Stimulated activated CD8-positive, alpha-beta memory T cell treated with anti-CD3 and anti-CD28 coated beads, Interleukin-2, amount 100 ng/mL, for 48 hours (primary cell): ENCODE measurements at regions not wholly inside any gene's neighbourhood (a gene's known extent, or its start where the extent isn't known, plus 50 kb on each side); places are given as distances from the start of the nearest gene placed in this dataset.
"Not testable (repeated sequence)": the region's sequence is repeated elsewhere in the genome, so short reads cannot be mapped to it uniquely, and the experiment has no call there.

Experiments used
- DNase-seq, 2 donors: peaks; one replicate each; pipeline ENCODE4 v3.0.0-alpha.2; 2020; ENCODE audit warnings: low read depth in 2 of 2

DNA sequence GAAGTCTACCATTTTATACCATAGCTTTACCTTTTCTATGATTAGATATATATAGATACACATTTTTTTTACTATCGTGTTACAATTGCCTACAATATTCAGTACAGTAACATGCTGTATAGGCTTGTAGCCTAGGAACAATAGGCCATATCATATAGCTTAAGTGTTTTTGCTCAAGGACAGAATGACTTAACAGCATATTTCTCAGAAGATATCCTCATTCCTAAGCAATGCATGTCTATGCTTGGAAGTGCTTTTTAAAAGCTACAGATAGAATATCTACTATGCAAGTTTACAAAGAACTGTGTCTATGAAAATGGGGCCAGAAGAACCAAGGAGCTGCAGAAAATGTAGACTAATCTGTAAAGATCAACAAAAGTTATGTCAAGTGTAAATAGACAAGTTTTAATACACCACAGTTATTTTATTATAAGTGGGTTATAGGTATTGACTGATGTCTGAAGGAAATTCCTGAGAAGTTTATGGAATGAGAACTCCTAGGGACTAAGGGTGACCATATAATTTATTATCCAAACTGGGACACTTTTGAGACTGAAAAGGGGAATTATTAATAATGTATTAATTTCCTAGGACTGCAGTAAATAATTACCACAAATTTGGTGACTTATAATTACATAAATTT is 138.7 kb upstream of the TGFBR2 start:
- DNase-seq, result no peak

DNA sequence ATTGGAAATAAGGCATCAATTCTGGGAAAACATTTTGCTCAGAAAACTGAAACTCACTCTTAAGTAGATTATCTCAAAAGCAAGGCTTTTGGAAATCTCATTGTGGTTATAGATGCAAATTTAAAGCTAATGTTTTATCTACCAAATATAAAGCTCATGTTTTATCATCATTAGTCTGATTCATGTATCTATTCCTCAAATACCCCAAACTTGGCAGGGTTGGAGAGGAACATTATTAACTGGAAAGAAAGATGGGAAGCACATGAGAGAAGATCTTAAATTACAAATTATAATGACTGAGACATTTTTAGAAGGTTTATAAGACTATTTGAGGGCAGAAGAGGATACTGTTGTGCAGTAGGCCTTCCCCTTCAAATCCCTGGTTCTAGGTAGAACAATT is 137.3 kb upstream of the TGFBR2 start:
- DNase-seq, result no peak

GRCh38 chr3:30470496-30470895 is 135.9 kb upstream of the TGFBR2 start:
- DNase-seq, result no peak

DNA sequence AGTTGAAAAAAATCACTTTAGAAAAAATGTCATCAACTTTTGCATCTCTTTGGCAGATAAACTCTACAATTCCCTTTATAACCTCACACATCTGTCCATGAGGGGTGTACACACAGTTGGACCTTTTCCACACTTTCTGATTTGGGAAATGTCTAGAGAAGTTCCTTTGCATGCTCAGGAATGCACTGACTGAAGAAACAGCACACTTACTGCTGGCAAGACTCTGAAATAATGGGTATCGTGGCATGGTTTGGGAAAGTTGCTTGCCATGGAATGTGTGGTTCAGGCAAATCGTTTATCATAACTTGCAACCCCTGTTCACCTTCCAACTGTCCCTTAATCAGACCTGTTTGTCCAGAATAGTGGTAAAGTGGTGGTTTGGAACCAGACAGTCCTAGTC is 135.3 kb upstream of the TGFBR2 start:
- DNase-seq, result no peak

GRCh38 chr3:30471796-30472489 is 134.5 kb upstream of the TGFBR2 start:
- no peak for DNase-seq

DNA sequence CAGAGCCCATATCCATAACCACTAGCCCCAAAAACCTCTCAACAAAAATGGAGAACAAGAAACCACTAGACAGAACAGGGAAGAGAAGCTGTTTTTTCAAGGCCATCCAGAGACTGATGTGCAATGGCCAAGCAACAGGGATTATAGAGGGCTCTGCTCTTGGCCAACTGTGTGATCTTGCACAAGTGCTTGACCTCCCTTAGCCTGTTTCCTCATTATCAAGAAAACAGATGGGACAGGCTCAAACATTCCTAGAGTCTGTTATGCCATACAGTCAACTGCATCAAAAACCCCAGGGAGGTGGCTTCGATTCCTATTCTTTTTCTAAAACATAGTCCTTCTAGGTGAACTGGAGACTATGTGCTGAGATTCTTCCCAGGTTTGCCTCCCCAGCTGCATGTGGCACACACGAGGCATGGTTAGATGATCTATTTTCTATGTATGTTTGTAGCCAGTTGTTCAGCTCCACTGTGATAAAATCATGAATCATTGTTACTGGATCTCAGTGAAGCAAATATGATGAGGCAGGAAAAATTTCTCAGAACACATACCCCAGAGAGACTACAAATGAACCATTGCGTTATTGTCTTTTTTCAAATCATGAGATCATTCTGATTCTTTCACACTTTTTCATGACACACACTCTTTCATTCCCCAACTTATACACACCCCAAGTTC is 132.9 kb upstream of the TGFBR2 start:
- DNase-seq, result no peak

DNA sequence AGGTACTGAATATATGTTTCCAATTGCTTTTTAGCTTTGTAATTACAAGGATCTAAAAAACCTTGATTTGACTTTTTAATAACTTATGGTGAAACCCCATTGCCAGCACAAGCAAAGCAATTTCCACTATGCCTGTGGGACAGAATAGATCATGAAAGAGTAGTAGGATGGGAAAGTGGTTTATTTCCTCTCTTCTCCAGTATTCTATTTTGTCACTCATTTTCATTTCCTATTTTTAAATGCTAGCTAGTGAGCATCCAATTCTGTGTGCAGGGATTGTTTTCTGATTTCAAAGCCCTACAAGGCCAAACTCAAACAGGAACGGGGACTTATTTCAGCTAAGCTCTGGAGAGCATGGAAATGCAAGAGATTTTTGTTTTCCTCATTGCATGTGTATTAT is 132.0 kb upstream of the TGFBR2 start:
- DNase-seq, result no peak

- DNase-seq, result no peak
Measured at GRCh38 chr3:30475038-30475808, 131.2 kb upstream of the TGFBR2 start.

DNA sequence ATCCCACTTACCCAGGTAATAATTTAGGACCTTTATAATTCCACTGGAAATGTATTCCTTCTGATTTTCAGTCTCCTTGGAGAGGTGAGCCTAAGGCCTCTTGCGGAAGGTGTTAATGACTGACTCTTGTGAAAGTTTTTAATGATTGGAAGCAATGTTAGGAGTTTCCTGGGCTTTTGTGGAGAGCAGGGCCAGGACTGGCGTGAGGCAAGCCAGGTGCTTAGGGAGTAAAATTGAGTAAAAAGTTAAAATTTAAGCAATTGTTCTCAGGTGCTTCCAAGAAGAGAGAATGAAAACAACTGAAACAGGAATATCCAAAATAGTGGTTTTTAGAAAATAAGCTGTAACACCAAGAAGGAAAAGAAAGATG is 130.6 kb upstream of the TGFBR2 start:
- DNase-seq, result no peak

DNA sequence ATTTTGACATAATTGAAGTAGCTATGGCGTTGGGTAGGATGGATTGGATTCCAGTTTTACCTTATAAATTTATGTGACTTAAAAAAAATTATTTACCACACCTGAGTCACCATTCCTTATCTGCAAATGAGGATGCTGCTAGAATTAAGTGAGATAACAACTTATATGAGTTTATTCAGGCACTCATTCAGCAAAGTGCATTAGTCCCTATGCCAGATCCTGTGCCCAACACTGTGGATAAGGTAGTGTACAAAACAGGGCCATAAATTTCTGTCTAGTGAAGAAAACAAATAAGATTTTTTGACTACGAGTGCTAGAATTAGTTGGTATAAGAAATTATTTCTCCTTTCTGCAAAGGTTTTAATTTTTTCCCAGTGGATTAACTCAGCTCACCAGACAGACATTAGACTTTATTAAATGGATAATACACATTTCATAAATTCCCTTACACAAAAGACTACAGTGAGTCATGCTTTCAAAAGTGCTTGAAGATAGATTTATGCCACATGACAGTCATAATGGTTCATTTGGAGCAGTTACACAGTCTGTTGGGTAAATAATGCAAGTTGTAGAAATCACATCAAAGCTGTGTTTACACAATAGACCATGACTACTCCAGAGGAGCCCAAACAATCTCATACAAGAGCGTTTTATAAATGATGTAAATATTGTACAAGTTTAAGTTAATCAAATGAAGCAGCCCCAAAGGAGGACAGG is 129.9 kb upstream of the TGFBR2 start:
- DNase-seq, result no peak

- no peak for DNase-seq
Measured at GRCh38 chr3:30477149-30477921, 129.1 kb upstream of the TGFBR2 start.

GRCh38 chr3:30479737-30480136 is 126.7 kb upstream of the TGFBR2 start:
- not testable (repeated sequence) for DNase-seq

GRCh38 chr3:30480156-30480555 is 126.2 kb upstream of the TGFBR2 start:
- not testable (repeated sequence) for DNase-seq

DNA sequence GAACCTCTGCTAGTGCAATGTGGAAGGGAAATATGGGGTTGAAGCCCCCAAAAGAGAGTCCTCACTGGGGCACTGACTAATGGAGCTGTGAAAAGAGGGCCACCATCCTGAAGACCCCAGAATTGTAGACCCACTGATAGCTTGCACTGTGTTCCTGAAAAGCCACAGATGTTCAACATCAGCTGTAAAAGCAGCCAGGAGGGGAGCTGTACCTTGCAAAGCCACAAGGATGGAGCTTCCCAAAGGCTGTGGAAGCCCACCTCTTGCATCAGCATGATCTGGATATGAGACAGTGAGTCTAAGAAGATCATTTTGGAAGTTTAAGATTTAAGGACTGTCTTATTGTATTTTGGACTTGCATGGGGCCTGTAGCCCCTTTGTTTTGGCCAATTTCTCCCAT is 125.8 kb upstream of the TGFBR2 start:
- no peak for DNase-seq

GRCh38 chr3:30481241-30481640 is 125.2 kb upstream of the TGFBR2 start:
- DNase-seq, result no peak

DNA sequence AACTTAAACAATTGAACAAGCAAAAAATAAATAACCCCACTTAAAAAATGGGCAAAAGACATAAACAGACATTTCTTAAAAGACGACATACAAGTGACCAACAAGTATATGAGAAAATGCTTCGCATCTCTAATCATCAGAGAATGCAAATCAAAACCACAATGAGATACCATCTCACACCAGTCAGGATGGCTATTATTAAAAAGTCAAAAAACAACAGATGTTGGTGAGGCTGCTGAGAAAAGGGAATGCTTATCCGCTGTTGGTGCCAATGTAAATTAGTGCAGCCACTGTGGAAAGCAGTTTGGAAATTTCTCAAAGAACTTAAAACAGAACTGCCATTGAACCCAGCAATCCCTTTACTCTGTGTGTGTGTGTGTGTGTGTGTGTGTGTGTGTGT is 122.2 kb upstream of the TGFBR2 start:
- not testable (repeated sequence) for DNase-seq

DNA sequence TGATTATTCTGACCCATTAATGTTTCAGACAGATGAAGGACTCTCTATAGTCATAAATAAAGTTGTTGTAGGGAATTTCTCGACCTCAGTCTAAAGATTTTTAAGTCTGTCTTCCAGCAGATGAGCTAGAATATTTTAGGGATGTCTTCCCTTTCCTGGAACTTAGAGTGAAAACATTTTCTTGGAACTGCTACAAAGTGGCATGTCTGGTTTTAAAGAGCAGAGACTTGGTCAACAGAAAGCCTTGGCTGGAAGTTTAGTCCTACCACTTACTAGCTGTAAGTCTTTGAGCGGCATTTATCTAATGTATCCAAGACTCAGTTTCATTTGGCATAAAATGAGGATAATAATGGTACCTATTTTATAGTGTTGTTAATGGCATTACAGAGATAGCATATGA is 120.0 kb upstream of the TGFBR2 start:
- no peak for DNase-seq

- no peak for DNase-seq
Measured at GRCh38 chr3:30488070-30488756, 118.2 kb upstream of the TGFBR2 start.

- DNase-seq, result no peak
Measured at GRCh38 chr3:30492322-30493192, 113.8 kb upstream of the TGFBR2 start.
